ENCODE measurements at regions not wholly inside any gene's neighbourhood (a gene's known extent, or its start where the extent isn't known, plus 50 kb on each side); places are given as distances from the start of the nearest gene placed in this dataset.

DNA sequence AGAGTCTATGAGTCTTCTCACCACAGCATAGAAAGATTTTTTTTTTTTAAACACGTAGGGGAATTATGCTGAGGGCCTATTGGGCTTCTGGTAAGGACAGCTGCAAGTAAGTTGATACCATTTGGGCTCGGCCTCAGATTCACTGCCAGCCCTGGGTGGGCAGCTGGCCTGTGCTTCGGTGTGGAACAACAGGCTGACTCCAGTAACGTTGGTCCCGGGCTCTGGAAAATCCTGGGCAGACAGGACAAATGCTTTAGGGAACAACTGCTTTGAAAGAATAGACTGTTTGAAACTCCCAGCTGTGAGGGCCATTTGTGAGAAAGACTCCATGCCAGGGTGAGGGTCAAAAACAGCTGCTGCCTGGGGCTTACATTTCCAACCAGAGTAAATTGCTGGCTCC, 366.5 kb downstream of the QKI start:
- no peak overlapping the region for H3K4me3 ChIP-seq
- peak; percentile 19 for DNase-seq (ENCODE audit: low spot score)
- no peaks in the 10 kb centered on the region for H3K9me3 ChIP-seq (ENCODE audit: low read depth)
- H3K4me1 ChIP-seq (ENCODE audit: insufficient read depth), result no peaks in the 10 kb centered on the region
- no peak overlapping the region for H2AFZ ChIP-seq
- H3K27me3 ChIP-seq, result no peaks in the 10 kb centered on the region
- TF ChIP-seq EZH2 (IDR thresholded peaks at IDR 0.05; ENCODE audit: borderline replicate concordance), result no peak
- TF ChIP-seq EZH2phosphoT487 (IDR thresholded peaks at IDR 0.05; ENCODE audit: low read depth, severe bottlenecking, unreplicated experiment), result no peak
- no peak for TF ChIP-seq CTCF (IDR thresholded peaks at IDR 0.05; ENCODE audit: poor library complexity)
- H3K36me3 ChIP-seq (replicated peaks; ENCODE audit: insufficient read depth, low read depth), result no peaks in the 10 kb centered on the region
- H3K27ac ChIP-seq, result no peak overlapping the region
- H3K4me2 ChIP-seq, result no peak overlapping the region
- H4K20me1 ChIP-seq (ENCODE audit: insufficient read depth, poor library complexity, severe bottlenecking), result no peaks in the 10 kb centered on the region
- H3K79me2 ChIP-seq, result no peaks in the 10 kb centered on the region
- WGBS (ENCODE audit: low lambda C conversion rate, missing lambda C conversion rate), result 43% methylated on average over 5 of the region's 5 CpGs
- no peaks in the 10 kb centered on the region for H3K9me2 ChIP-seq (replicated peaks; ENCODE audit: insufficient read depth)

GRCh38 chr6:163779727-163780284, 365.3 kb downstream of the QKI start:
- Histone ChIP-seq H3K9me3 (ENCODE audit: low read depth) (no peaks in the 10 kb centered on the region), H3K27me3 (no peaks in the 10 kb centered on the region), H3K4me1 (ENCODE audit: insufficient read depth) (no peaks in the 10 kb centered on the region), H3K79me2 (no peaks in the 10 kb centered on the region), H3K27ac (no peak overlapping the region), H3K36me3 (replicated peaks; ENCODE audit: insufficient read depth, low read depth) (no peaks in the 10 kb centered on the region), H3K4me2 (no peak overlapping the region), H3K9me2 (replicated peaks; ENCODE audit: insufficient read depth) (no peaks in the 10 kb centered on the region), H3K4me3 (no peak overlapping the region), H2AFZ (no peak overlapping the region), H4K20me1 (ENCODE audit: insufficient read depth, poor library complexity, severe bottlenecking) (no peaks in the 10 kb centered on the region)
- no peak for DNase-seq (ENCODE audit: low spot score)
- 83% methylated on average over 7 of the region's 7 CpGs for WGBS (ENCODE audit: low lambda C conversion rate, missing lambda C conversion rate)
- TF ChIP-seq EZH2phosphoT487 (IDR thresholded peaks at IDR 0.05; ENCODE audit: low read depth, severe bottlenecking, unreplicated experiment) (no peak), CTCF (IDR thresholded peaks at IDR 0.05; ENCODE audit: poor library complexity) (no peak), EZH2 (IDR thresholded peaks at IDR 0.05; ENCODE audit: borderline replicate concordance) (no peak)

DNA sequence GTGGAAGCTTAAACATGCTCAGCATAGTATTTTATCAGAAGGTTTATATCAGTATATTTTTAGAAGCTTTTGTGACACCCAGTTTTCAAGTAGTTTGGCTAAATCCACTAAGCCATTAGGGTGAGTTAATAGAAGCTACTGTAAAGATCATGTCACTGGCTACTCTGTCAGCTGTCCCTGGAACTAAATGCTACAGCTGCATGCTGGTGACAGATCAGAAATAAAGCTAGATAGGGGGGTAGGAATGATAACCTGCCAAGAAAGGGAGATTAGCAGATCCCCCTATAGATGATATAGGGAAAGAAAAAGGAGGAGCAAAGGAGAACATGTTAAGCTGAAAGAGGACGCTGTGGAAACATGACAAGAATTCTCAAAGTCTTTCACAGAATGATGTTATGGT, 363.2 kb downstream of the QKI start:
- Histone ChIP-seq H3K79me2 (no peaks in the 10 kb centered on the region), H3K9me2 (replicated peaks; ENCODE audit: insufficient read depth) (no peaks in the 10 kb centered on the region), H3K4me1 (ENCODE audit: insufficient read depth) (no peaks in the 10 kb centered on the region), H3K27ac (no peak overlapping the region), H3K9me3 (ENCODE audit: low read depth) (no peaks in the 10 kb centered on the region), H4K20me1 (ENCODE audit: insufficient read depth, poor library complexity, severe bottlenecking) (no peaks in the 10 kb centered on the region), H3K36me3 (replicated peaks; ENCODE audit: insufficient read depth, low read depth) (no peaks in the 10 kb centered on the region), H3K27me3 (no peaks in the 10 kb centered on the region), H3K4me3 (no peak overlapping the region), H3K4me2 (no peak overlapping the region), H2AFZ (no peak overlapping the region)
- TF ChIP-seq EZH2phosphoT487 (IDR thresholded peaks at IDR 0.05; ENCODE audit: low read depth, severe bottlenecking, unreplicated experiment), result no peak
- TF ChIP-seq CTCF (IDR thresholded peaks at IDR 0.05; ENCODE audit: poor library complexity), result no peak
- TF ChIP-seq EZH2 (IDR thresholded peaks at IDR 0.05; ENCODE audit: borderline replicate concordance), result no peak
- WGBS (ENCODE audit: low lambda C conversion rate, missing lambda C conversion rate), result 81% methylated on average over 1 of the region's 1 CpG
- no peak for DNase-seq (ENCODE audit: low spot score)
